ENCODE measurements at regions not wholly inside any gene's neighbourhood (a gene's known extent, or its start where the extent isn't known, plus 50 kb on each side); places are given as distances from the start of the nearest gene placed in this dataset.

DNA sequence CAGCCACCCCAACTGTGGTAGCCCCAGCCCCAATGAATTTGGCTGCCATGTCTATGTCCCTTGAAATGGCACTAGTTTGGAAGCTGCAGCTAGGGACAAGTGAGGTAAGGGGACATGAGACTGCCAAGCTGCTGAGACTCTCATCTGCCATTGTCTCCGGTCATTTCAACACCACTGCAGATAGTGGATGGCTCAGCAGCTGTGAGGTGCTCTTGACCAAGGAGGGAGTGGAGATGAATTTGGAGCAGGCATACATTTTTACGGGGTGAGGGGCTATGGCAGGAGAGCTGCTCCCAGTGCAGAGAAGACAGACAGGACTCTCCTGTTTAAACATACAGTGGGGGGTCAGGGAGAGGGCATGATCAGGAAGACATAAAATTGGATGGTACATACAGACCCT is 315.5 kb upstream of the CAMK1G start:
- no peak for TF ChIP-seq CTCF (conservative IDR thresholded peaks at IDR 0.05; ENCODE audit: low read length)
- no peak for TF ChIP-seq EZH2phosphoT487 (IDR thresholded peaks at IDR 0.05; ENCODE audit: borderline replicate concordance)

Data from Loucy (cell line).